ENCODE measurements at regions not wholly inside any gene's neighbourhood (a gene's known extent, or its start where the extent isn't known, plus 50 kb on each side); places are given as distances from the start of the nearest gene placed in this dataset.

- DNase-seq: no peak
These were observed 1295.1 kb downstream of the EFNB2 start for GRCh38 chr13:105240371-105240770.

GRCh38 chr13:105232439-105232838 is 1303.0 kb downstream of the EFNB2 start:
- DNase-seq: no peak

GRCh38 chr13:105232006-105232405 is 1303.5 kb downstream of the EFNB2 start:
- DNase-seq: no peak

- DNase-seq: no peak
These were observed 1303.9 kb downstream of the EFNB2 start for GRCh38 chr13:105231579-105231978.

GRCh38 chr13:105220881-105221280 is 1314.6 kb downstream of the EFNB2 start:
- DNase-seq: no peak

GRCh38 chr13:105220063-105220462 is 1315.4 kb downstream of the EFNB2 start:
- DNase-seq: no peak

- DNase-seq: no peak
These were observed 1315.8 kb downstream of the EFNB2 start for GRCh38 chr13:105219651-105220050.

- DNase-seq: no peak
These were observed 1322.0 kb downstream of the EFNB2 start for GRCh38 chr13:105213512-105213911.

- DNase-seq: no peak
These were observed 1327.7 kb downstream of the EFNB2 start for GRCh38 chr13:105207572-105208293.

GRCh38 chr13:105202354-105202753 is 1333.1 kb downstream of the EFNB2 start:
- peak; percentile 12 for DNase-seq

GRCh38 chr13:105201351-105201750 is 1334.1 kb downstream of the EFNB2 start:
- DNase-seq: no peak

- no peak for DNase-seq
These were observed 1335.3 kb downstream of the EFNB2 start for GRCh38 chr13:105200181-105200580.

- no peak for DNase-seq
These were observed 1339.4 kb downstream of the EFNB2 start for GRCh38 chr13:105196052-105196451.

GRCh38 chr13:105193026-105193425 is 1342.4 kb downstream of the EFNB2 start:
- DNase-seq: no peak

GRCh38 chr13:105184201-105184600 is 1351.3 kb downstream of the EFNB2 start:
- DNase-seq: no peak

- DNase-seq: no peak
These were observed 1358.1 kb downstream of the EFNB2 start for GRCh38 chr13:105177265-105177900.

GRCh38 chr13:105170438-105170837 is 1365.0 kb downstream of the EFNB2 start:
- DNase-seq: no peak

- no peak for DNase-seq
These were observed 1367.2 kb downstream of the EFNB2 start for GRCh38 chr13:105168295-105168694.

GRCh38 chr13:105167385-105167784 is 1368.1 kb downstream of the EFNB2 start:
- DNase-seq: no peak

GRCh38 chr13:105165449-105166125 is 1369.9 kb downstream of the EFNB2 start:
- DNase-seq: no peak

GRCh38 chr13:105159841-105160240 is 1375.6 kb downstream of the EFNB2 start:
- peak; percentile 69 for DNase-seq

- no peak for DNase-seq
These were observed 1381.9 kb downstream of the EFNB2 start for GRCh38 chr13:105153611-105154010.

GRCh38 chr13:105151639-105152038 is 1383.8 kb downstream of the EFNB2 start:
- DNase-seq: no peak

- no peak for DNase-seq
These were observed 1388.0 kb downstream of the EFNB2 start for GRCh38 chr13:105147461-105147860.

Data from NCI-H345 (cell line).